22Rv1 (cell line): ENCODE measurements at regions not wholly inside any gene's neighbourhood (a gene's known extent, or its start where the extent isn't known, plus 50 kb on each side); places are given as distances from the start of the nearest gene placed in this dataset.

Experiments used
- H3K27ac ChIP-seq: fragments of 450-650 bp; 2 replicates; pipeline ENCODE4 v1.5.1; 2017
- CTCF ChIP-seq: fragments of 450-650 bp; IDR thresholded peaks from 2 replicates; pipeline ENCODE4 v1.5.1; 2017; ENCODE audit warnings: mild to moderate bottlenecking
- ZFX ChIP-seq: fragments of 450-650 bp; IDR thresholded peaks from 2 replicates; pipeline ENCODE4 v1.6.1; 2017; ENCODE audit warnings: antibody characterized with exemption, borderline replicate concordance

- TF ChIP-seq CTCF (no peak), ZFX (no peak)
- H3K27ac ChIP-seq, result no peak overlapping the region
These were observed 108.3 kb upstream of the CPSF6 start for GRCh38 chr12:69131077-69131476.

- TF ChIP-seq CTCF, result no peak
- no peak for TF ChIP-seq ZFX
- no peak overlapping the region for H3K27ac ChIP-seq
These were observed 102.3 kb upstream of the CPSF6 start for GRCh38 chr12:69136931-69137613.

GRCh38 chr12:69141074-69141473 is 98.3 kb upstream of the CPSF6 start:
- H3K27ac ChIP-seq, result no peak overlapping the region
- TF ChIP-seq CTCF (no peak), ZFX (no peak)

GRCh38 chr12:69149270-69149669 is 90.1 kb upstream of the CPSF6 start:
- no peak for TF ChIP-seq CTCF
- no peak for TF ChIP-seq ZFX
- H3K27ac ChIP-seq, result 0 out of 2 replicates have a peak overlapping the region, but pooled peaks have one; percentile 1

- TF ChIP-seq ZFX, result no peak
- no peak for TF ChIP-seq CTCF
- H3K27ac ChIP-seq, result no peak overlapping the region
These were observed 89.1 kb upstream of the CPSF6 start for GRCh38 chr12:69150083-69150795.

GRCh38 chr12:69150796-69151127 is 88.6 kb upstream of the CPSF6 start:
- TF ChIP-seq CTCF (no peak), ZFX (no peak)
- no peak overlapping the region for H3K27ac ChIP-seq

- no peak overlapping the region for H3K27ac ChIP-seq
- TF ChIP-seq ZFX (no peak), CTCF (no peak)
These were observed 88.1 kb upstream of the CPSF6 start for GRCh38 chr12:69151254-69151764.
